Brain microvascular endothelial cell (primary cell): ENCODE measurements at regions not wholly inside any gene's neighbourhood (a gene's known extent, or its start where the extent isn't known, plus 50 kb on each side); places are given as distances from the start of the nearest gene placed in this dataset.

Experiments
- DNase-seq: peaks from one replicate; pipeline ENCODE4 v3.0.0-alpha.2; 2020
- H3K27ac ChIP-seq: fragments of 250-450 bp; sonication (Bioruptor Pico); 2 replicates; pipeline ENCODE4 v1.5.1; 2020; ENCODE audit warnings: mild to moderate bottlenecking, moderate library complexity
- H3K27me3 ChIP-seq: fragments of 250-450 bp; sonication (Bioruptor Pico); replicated peaks from 2 replicates; pipeline ENCODE4 v1.5.1; 2020; ENCODE audit warnings: mild to moderate bottlenecking
- H3K36me3 ChIP-seq: fragments of 250-450 bp; sonication (Bioruptor Pico); replicated peaks from 2 replicates; pipeline ENCODE4 v1.5.1; 2020; ENCODE audit warnings: mild to moderate bottlenecking
- H3K4me3 ChIP-seq: 2 replicates; pipeline ENCODE4 v1.5.1; 2011; ENCODE audit warnings: low read depth, mild to moderate bottlenecking, control low read depth, low read length, moderate library complexity
- in situ Hi-C: cut with HindIII; loops from 2 replicates; pipeline ENCODE4 v1.10.0; 2017; ENCODE audit warnings: low sequenced_read_pairs, low pct_ligation_motif_present
- TF ChIP-seq, protein P1 (sequence below): IDR thresholded peaks from 2 replicates; pipeline ENCODE4 v1.5.1; 2011; ENCODE audit warnings: low read depth, mild to moderate bottlenecking, moderate library complexity, low read length, control low read depth, inconsistent platforms; ENCODE audit errors: missing control alignments

DNA sequence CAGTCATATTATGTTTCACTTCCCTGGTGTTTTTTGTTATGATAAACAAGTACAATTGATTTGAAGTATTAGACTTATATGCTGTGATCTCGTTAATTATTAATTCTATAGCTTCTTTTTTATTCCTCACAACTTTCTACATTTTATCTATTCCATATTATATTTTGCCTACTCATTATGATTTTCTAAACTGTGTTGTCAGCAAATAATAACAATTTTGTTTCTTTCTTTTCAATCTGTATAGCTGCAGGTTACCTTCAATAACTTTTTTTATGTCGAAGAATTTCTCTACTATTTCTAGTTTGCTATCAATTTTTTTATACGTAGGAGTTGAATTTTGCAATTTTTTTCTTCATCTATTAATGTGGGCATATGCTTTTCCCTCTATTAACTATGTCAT, 304.4 kb downstream of the PCDH17 start:
- no peaks in the 10 kb centered on the region for H3K27me3 ChIP-seq
- H3K36me3 ChIP-seq = no peaks in the 10 kb centered on the region
- no peak overlapping the region for H3K27ac ChIP-seq
- in situ Hi-C loops = no loop called here
- TF ChIP-seq, protein P1, sequence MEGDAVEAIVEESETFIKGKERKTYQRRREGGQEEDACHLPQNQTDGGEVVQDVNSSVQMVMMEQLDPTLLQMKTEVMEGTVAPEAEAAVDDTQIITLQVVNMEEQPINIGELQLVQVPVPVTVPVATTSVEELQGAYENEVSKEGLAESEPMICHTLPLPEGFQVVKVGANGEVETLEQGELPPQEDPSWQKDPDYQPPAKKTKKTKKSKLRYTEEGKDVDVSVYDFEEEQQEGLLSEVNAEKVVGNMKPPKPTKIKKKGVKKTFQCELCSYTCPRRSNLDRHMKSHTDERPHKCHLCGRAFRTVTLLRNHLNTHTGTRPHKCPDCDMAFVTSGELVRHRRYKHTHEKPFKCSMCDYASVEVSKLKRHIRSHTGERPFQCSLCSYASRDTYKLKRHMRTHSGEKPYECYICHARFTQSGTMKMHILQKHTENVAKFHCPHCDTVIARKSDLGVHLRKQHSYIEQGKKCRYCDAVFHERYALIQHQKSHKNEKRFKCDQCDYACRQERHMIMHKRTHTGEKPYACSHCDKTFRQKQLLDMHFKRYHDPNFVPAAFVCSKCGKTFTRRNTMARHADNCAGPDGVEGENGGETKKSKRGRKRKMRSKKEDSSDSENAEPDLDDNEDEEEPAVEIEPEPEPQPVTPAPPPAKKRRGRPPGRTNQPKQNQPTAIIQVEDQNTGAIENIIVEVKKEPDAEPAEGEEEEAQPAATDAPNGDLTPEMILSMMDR = no peak
- no peak overlapping the region for H3K4me3 ChIP-seq
- DNase-seq = no peak

- Histone ChIP-seq H3K4me3 (no peak overlapping the region), H3K36me3 (no peaks in the 10 kb centered on the region), H3K27me3 (no peaks in the 10 kb centered on the region), H3K27ac (no peak overlapping the region)
- DNase-seq = no peak
- TF ChIP-seq, protein P1 = no peak
- in situ Hi-C loops = no loop called here
Observed at GRCh38 chr13:57946361-57946760, 314.8 kb downstream of the PCDH17 start.

GRCh38 chr13:57948884-57949283, 317.3 kb downstream of the PCDH17 start:
- Histone ChIP-seq H3K36me3 (no peaks in the 10 kb centered on the region), H3K27ac (no peak overlapping the region), H3K4me3 (no peak overlapping the region), H3K27me3 (no peaks in the 10 kb centered on the region)
- DNase-seq = no peak
- in situ Hi-C loops = no loop called here
- TF ChIP-seq, protein P1 = no peak

DNA sequence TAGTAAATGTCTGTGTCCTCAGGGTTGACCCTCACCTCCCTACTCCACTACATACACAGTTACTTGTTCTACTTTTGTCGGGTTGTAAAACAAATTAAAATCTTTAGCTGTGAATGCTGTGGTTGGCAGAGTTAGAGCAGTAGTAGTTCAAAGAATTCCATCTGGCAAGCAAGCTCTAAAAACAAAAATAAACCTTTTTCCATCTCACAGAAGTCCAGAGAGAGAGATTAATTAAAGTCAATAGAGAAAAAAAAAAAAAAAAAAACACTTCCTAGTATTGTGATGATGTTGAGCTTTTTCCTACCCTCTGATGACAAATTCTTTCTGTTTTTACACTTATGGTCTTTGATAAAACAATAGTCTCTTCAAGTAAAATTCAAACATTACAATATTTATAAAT, 338.4 kb downstream of the PCDH17 start:
- Histone ChIP-seq H3K27ac (no peak overlapping the region), H3K36me3 (no peaks in the 10 kb centered on the region), H3K27me3 (no peaks in the 10 kb centered on the region), H3K4me3 (no peak overlapping the region)
- in situ Hi-C loops = no loop called here
- TF ChIP-seq, protein P1 = no peak
- DNase-seq = no peak

DNA sequence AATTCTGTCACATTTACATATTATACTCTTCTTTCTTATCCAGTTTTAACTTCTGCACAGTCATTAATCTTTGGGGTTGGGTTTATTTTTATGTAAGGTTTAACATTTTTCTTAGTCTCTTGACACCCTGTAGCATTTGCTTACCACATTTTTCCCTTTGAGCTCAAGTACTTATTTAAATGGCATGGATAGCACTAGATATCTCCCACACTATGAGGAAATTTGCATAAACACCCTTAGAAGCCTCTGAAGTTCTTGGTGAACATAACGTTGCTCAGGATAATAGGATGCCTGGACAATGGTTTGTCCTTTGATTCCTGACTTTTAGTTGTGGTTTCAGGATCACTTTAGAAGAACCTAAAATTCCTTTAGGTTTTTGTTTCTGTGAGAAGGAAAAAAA, 338.9 kb downstream of the PCDH17 start:
- no peaks in the 10 kb centered on the region for H3K36me3 ChIP-seq
- TF ChIP-seq, protein P1 = no peak
- H3K4me3 ChIP-seq = no peak overlapping the region
- H3K27ac ChIP-seq = no peak overlapping the region
- in situ Hi-C loops = no loop called here
- DNase-seq = no peak
- H3K27me3 ChIP-seq = no peaks in the 10 kb centered on the region

GRCh38 chr13:57982782-57983181, 351.2 kb downstream of the PCDH17 start:
- in situ Hi-C loops = no loop called here
- no peak overlapping the region for H3K4me3 ChIP-seq
- H3K27ac ChIP-seq = no peak overlapping the region

More at GRCh38 chr13:57982782-57983181, 351.2 kb downstream of the PCDH17 start:
- DNase-seq = no peak
- TF ChIP-seq, protein P1 = no peak
- H3K27me3 ChIP-seq = no peaks in the 10 kb centered on the region
- H3K36me3 ChIP-seq = no peaks in the 10 kb centered on the region
